CD8-positive, alpha-beta memory T cell (primary cell): ENCODE measurements at regions not wholly inside any gene's neighbourhood (a gene's known extent, or its start where the extent isn't known, plus 50 kb on each side); places are given as distances from the start of the nearest gene placed in this dataset.
A peak's percentile ranks its signal among the peaks of the same experiment; 100 is the strongest.

ENCODE experiments used
- CTCF ChIA-PET: fragments of 350-600 bp; sonication (Branson Sonifier 250); formaldehyde crosslinking; loops from one replicate; lab custom pipeline; 2021; ENCODE audit warnings: antibody characterized with exemption; lab: Charles Lee
- POLR2A ChIA-PET: fragments of 350-600 bp; sonication (Branson Sonifier 250); formaldehyde crosslinking; loops from one replicate; lab custom pipeline; 2021; ENCODE audit warnings: antibody characterized with exemption; lab: Charles Lee
- DNase-seq, 5 donors: peaks; one replicate each; pipeline versions ENCODE4 v3.0.0 to v3.0.0-alpha.2; 2020 to 2022; ENCODE audit warnings: mixed read lengths in 1 of 5
- H3K27ac ChIP-seq: one replicate; pipeline ENCODE4 v1.7.0; 2013; ENCODE audit warnings: low read depth, mild to moderate bottlenecking, low read length, moderate library complexity
- H3K27me3 ChIP-seq: 2 replicates; pipeline ENCODE4 v1.7.0; 2013; ENCODE audit warnings: low read length, mild to moderate bottlenecking; ENCODE audit not compliant: insufficient read depth, poor library complexity, severe bottlenecking
- H3K36me3 ChIP-seq: 2 replicates; pipeline ENCODE4 v1.7.0; 2013; ENCODE audit warnings: mild to moderate bottlenecking, low read length, moderate library complexity; ENCODE audit not compliant: insufficient read depth
- H3K4me1 ChIP-seq: 2 replicates; pipeline ENCODE4 v1.7.0; 2013; ENCODE audit warnings: mild to moderate bottlenecking, low read length, moderate library complexity; ENCODE audit not compliant: insufficient read depth
- H3K4me3 ChIP-seq: 2 replicates; pipeline ENCODE4 v1.7.0; 2013; ENCODE audit warnings: mild to moderate bottlenecking, low read length
- H3K9me3 ChIP-seq: 2 replicates; pipeline ENCODE4 v1.7.0; 2013; ENCODE audit warnings: mild to moderate bottlenecking, low read length
- H3K27ac Mint-ChIP-seq, 8 donors: one replicate each; pipeline ENCODE4 v1.8.0; 2020 to 2021; ENCODE audit warnings: mixed read lengths in 8 of 8, mild to moderate bottlenecking in 6 of 8, inconsistent platforms in 3 of 8, moderate library complexity in 3 of 8
- H3K27me3 Mint-ChIP-seq, 2 donors: one replicate each; pipeline ENCODE4 v1.8.0; 2020 to 2021; ENCODE audit warnings: mixed read lengths in 2 of 2, mild to moderate bottlenecking in 1 of 2, moderate library complexity in 1 of 2
- H3K36me3 Mint-ChIP-seq, 3 donors: one replicate each; pipeline ENCODE4 v1.8.0; 2020 to 2021; ENCODE audit warnings: mixed read lengths in 3 of 3, inconsistent platforms in 1 of 3, mild to moderate bottlenecking in 1 of 3
- H3K4me1 Mint-ChIP-seq, 3 donors: one replicate each; pipeline ENCODE4 v1.8.0; 2020 to 2021; ENCODE audit warnings: mixed read lengths in 3 of 3, inconsistent platforms in 1 of 3, mild to moderate bottlenecking in 1 of 3
- H3K4me3 Mint-ChIP-seq, 7 donors: one replicate each; pipeline ENCODE4 v1.8.0; 2020 to 2021; ENCODE audit warnings: mixed read lengths in 7 of 7, mild to moderate bottlenecking in 6 of 7, moderate library complexity in 4 of 7, inconsistent platforms in 2 of 7
- H3K9me3 Mint-ChIP-seq, 5 donors: one replicate each; pipeline ENCODE4 v1.8.0; 2020 to 2022; ENCODE audit warnings: mixed read lengths in 5 of 5, mild to moderate bottlenecking in 3 of 5, moderate library complexity in 2 of 5, inconsistent platforms in 1 of 5

DNA sequence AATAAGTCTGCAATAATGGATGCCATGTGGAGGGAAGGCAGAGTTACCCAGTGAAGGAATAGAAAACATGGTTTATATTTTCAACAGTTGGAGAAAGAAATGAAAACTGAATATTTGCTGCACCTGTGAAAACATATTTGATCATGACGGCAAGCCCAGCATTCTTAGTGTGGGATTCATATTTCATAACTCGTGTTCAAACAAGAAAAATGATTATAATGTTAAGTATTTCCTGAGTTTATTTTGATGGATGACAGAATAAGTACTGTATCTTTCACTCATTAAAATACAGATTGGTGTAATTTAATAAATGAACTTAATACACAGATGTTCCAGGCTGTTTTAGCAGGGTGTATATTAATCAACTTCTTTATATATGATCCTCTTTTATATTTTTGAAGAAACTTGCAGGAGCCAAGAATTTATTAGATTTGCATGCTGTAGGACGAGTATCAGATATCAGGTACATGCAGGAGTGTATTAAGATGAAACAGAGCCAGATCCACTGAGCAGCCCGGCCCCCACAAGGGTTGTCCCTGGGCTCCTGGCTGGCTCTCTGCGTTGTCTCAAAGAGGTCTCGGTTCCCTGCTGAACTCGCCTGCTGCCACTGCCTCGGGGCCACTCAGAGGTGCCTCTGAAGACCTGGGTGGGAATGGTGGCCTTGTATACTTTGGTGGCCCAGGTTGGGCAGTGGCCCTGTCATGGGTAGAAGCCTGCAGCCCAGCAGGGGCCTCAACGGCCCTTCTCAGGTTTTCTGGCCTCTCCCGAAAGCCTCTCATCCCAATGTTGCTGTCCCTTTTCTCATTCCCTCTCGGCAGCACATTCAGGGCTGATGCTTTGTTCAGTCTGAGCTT lies 95.0 kb upstream of the LDAH start:
- H3K4me1 Mint-ChIP-seq: no peaks in the 10 kb centered on the region

DNA sequence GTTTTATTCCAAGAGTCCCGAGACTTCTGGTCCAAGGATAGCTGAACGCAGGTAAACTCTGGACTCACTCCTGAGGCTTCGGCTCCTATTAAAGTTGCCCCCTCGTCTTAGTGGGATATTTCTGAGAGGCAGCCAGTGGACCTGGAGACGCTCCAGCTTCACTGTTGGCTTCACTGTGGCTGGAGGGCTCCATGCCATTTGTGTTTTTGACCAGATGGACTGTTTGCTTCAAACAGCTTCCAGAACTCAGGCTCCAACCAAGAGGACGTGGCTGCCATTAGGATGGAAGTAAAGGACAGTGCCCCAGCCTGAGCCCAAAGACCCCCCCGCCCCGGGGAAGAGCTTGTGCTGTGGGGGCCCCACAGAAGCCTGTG lies 94.4 kb upstream of the LDAH start:
- Histone ChIP-seq H3K9me3 (no peaks in the 10 kb centered on the region), H3K4me3 (no peak overlapping the region), H3K27ac (no peak overlapping the region), H3K27me3 (peaks cover 4% of the 10 kb centered on the region), H3K4me1 (no peaks in the 10 kb centered on the region), H3K36me3 (no peaks in the 10 kb centered on the region)
- POLR2A ChIA-PET: no interaction called here
- no peak for DNase-seq
- Mint-ChIP-seq H3K36me3 (no peaks in the 10 kb centered on the region), H3K27me3 (peaks cover 16 to 57% of the 10 kb centered on the region in 2 donors), H3K4me1 (no peaks in the 10 kb centered on the region), H3K27ac (peak overlapping the region in 1 of 8 donors; percentile 45), H3K9me3 (no peaks in the 10 kb centered on the region), H3K4me3 (no peak overlapping the region)
- CTCF ChIA-PET: no interaction called here

More for the DNA sequence above, 95.0 kb upstream of the LDAH start:
- no peaks in the 10 kb centered on the region for H3K9me3 ChIP-seq
- H3K36me3 ChIP-seq: no peaks in the 10 kb centered on the region
- no peak overlapping the region for H3K27ac ChIP-seq
- POLR2A ChIA-PET: no interaction called here
- DNase-seq: no peak
- CTCF ChIA-PET: no interaction called here
- Mint-ChIP-seq H3K4me3 (no peak overlapping the region), H3K9me3 (peaks cover 0 to under 1% (median 0%) of the 10 kb centered on the region in 5 donors), H3K36me3 (no peaks in the 10 kb centered on the region), H3K27ac (peak overlapping the region in 1 of 8 donors; percentile 45), H3K27me3 (peaks cover 16 to 56% of the 10 kb centered on the region in 2 donors)
- no peaks in the 10 kb centered on the region for H3K4me1 ChIP-seq
- peaks cover 4% of the 10 kb centered on the region for H3K27me3 ChIP-seq
- no peak overlapping the region for H3K4me3 ChIP-seq

DNA sequence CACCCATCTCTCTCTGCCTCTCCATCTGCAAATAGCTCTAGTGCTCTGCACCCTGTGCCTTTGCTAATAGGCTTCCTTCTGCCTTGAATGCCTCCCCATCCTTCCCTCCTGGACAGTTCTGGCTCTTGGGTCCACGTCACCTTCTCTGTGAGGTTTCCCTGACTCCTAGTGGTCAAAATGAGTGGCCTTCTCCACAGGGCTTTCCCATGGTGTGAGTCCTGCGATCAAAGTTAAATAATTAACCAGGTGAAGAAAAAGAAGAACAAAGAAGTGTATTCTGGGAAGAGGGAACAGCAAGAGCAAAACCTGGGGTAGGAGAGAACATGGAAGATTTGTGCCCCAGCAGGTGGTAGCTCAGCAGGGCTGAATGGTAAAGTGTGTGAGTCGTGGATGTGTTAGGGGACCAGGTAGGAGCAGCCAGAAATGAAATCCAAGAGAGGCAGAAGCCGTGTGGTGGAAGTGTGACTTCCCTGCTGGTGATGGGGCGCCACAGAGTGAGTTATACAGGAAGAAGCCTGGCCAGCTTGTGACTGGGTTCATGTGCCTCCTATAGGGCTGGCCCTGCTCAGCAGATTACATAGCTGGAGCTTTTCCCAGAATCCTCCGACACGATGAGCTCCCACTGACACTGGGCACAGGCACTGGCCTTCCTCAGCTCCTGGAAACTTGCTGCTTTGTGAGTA lies 93.8 kb upstream of the LDAH start:
- H3K9me3 ChIP-seq: no peaks in the 10 kb centered on the region

GRCh38 chr2:20915271-20915670 lies 92.4 kb upstream of the LDAH start:
- Mint-ChIP-seq H3K4me1 (no peaks in the 10 kb centered on the region), H3K27me3 (peaks cover 17 to 65% of the 10 kb centered on the region in 2 donors), H3K27ac (no peak overlapping the region), H3K36me3 (no peaks in the 10 kb centered on the region), H3K4me3 (no peak overlapping the region), H3K9me3 (peaks cover 0 to 5% (median 0%) of the 10 kb centered on the region in 5 donors)
- ChIA-PET CTCF (no interaction called here), POLR2A (no interaction called here)
- Histone ChIP-seq H3K9me3 (no peaks in the 10 kb centered on the region), H3K36me3 (no peaks in the 10 kb centered on the region), H3K27ac (no peak overlapping the region), H3K4me1 (no peaks in the 10 kb centered on the region), H3K27me3 (peaks cover 4% of the 10 kb centered on the region), H3K4me3 (no peak overlapping the region)
- DNase-seq: no peak

More for the DNA sequence above, 93.8 kb upstream of the LDAH start:
- Histone ChIP-seq H3K27ac (no peak overlapping the region), H3K27me3 (peaks cover 4% of the 10 kb centered on the region), H3K4me1 (no peaks in the 10 kb centered on the region), H3K36me3 (no peaks in the 10 kb centered on the region), H3K4me3 (no peak overlapping the region)
- no peak overlapping the region for H3K27ac Mint-ChIP-seq
- no peaks in the 10 kb centered on the region for H3K4me1 Mint-ChIP-seq
- H3K36me3 Mint-ChIP-seq: no peaks in the 10 kb centered on the region
- no peak overlapping the region for H3K4me3 Mint-ChIP-seq
- CTCF ChIA-PET: no interaction called here
- peaks cover 0 to 4% (median 0%) of the 10 kb centered on the region in 5 donors for H3K9me3 Mint-ChIP-seq
- POLR2A ChIA-PET: no interaction called here
- no peak for DNase-seq
- peaks cover 16 to 60% of the 10 kb centered on the region in 2 donors for H3K27me3 Mint-ChIP-seq

DNA sequence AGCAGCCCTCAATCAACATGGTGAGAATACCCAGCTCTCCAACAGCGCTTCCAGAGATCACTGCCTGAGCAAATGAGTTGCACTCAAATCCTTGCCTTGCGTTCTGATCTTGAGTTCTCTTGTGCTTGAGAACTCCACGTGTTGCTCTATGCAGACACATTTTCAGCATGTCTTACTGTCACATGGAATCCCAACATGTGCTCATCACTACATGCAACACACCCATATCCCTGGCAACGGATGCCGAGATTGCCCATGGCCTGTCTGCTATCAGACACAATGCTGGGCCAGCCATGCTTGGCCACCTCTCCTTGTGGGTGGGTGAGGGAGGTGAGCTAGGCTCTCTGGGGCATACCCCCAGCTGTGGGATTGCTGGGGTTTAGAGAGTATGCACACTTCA lies 91.9 kb upstream of the LDAH start:
- no peaks in the 10 kb centered on the region for H3K36me3 ChIP-seq
- no peak overlapping the region for H3K27ac Mint-ChIP-seq
- POLR2A ChIA-PET: no interaction called here
- H3K27me3 ChIP-seq: peaks cover 4% of the 10 kb centered on the region
- no peak overlapping the region for H3K27ac ChIP-seq
- H3K4me3 ChIP-seq: no peak overlapping the region
- H3K9me3 Mint-ChIP-seq: peaks cover 0 to 5% (median 0%) of the 10 kb centered on the region in 5 donors
- H3K27me3 Mint-ChIP-seq: peaks cover 13 to 64% of the 10 kb centered on the region in 2 donors
- no peaks in the 10 kb centered on the region for H3K36me3 Mint-ChIP-seq
- CTCF ChIA-PET: no interaction called here
- H3K9me3 ChIP-seq: no peaks in the 10 kb centered on the region
- H3K4me3 Mint-ChIP-seq: no peak overlapping the region
- no peaks in the 10 kb centered on the region for H3K4me1 Mint-ChIP-seq
- DNase-seq: no peak
- H3K4me1 ChIP-seq: no peaks in the 10 kb centered on the region

DNA sequence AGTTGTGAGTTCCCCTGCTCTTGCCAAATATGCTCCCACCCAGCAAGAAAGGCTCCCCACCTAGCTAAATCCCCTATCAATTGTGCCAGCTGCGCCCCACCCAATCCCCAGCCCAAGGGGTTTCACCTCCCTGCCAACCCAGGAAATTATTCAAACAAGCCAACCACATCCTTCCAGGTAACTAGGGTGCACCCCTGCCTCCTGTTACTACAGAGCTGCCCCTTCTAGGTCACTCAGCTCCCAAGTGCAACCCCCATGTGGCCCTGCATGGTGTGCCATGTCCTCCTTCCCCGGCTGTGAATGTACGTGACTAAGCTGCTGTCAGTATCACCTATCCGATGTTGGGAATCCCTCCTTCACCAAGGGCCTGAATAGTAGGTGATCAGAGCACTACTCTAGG lies 91.2 kb upstream of the LDAH start:
- no peaks in the 10 kb centered on the region for H3K36me3 ChIP-seq
- H3K9me3 ChIP-seq: no peaks in the 10 kb centered on the region
- H3K27me3 ChIP-seq: peaks cover 4% of the 10 kb centered on the region
- no peak for DNase-seq
- no peaks in the 10 kb centered on the region for H3K36me3 Mint-ChIP-seq
- peaks cover 10 to 58% of the 10 kb centered on the region in 2 donors for H3K27me3 Mint-ChIP-seq
- ChIA-PET POLR2A (no interaction called here), CTCF (no interaction called here)
- H3K27ac Mint-ChIP-seq: no peak overlapping the region
- no peaks in the 10 kb centered on the region for H3K4me1 ChIP-seq
- no peak overlapping the region for H3K27ac ChIP-seq
- peaks cover 0 to 5% (median 0%) of the 10 kb centered on the region in 5 donors for H3K9me3 Mint-ChIP-seq
- no peaks in the 10 kb centered on the region for H3K4me1 Mint-ChIP-seq
- H3K4me3 Mint-ChIP-seq: peak overlapping the region in 1 of 7 donors; percentile 42
- no peak overlapping the region for H3K4me3 ChIP-seq

GRCh38 chr2:20913491-20913890 lies 90.6 kb upstream of the LDAH start:
- Mint-ChIP-seq H3K27ac (no peak overlapping the region), H3K9me3 (peaks cover 0 to 5% (median 0%) of the 10 kb centered on the region in 5 donors), H3K27me3 (peaks cover 10 to 61% of the 10 kb centered on the region in 2 donors), H3K36me3 (no peaks in the 10 kb centered on the region), H3K4me3 (no peak overlapping the region), H3K4me1 (no peaks in the 10 kb centered on the region)
- Histone ChIP-seq H3K27me3 (peaks cover under 1% of the 10 kb centered on the region), H3K9me3 (no peaks in the 10 kb centered on the region), H3K4me1 (no peaks in the 10 kb centered on the region), H3K27ac (no peak overlapping the region), H3K36me3 (no peaks in the 10 kb centered on the region), H3K4me3 (no peak overlapping the region)
- DNase-seq: no peak
- POLR2A ChIA-PET: no interaction called here
- CTCF ChIA-PET: no interaction called here

GRCh38 chr2:20900052-20900636 lies 77.2 kb upstream of the LDAH start:
- Mint-ChIP-seq H3K36me3 (no peaks in the 10 kb centered on the region), H3K9me3 (peaks cover 0 to 2% (median 0%) of the 10 kb centered on the region in 5 donors), H3K4me1 (no peaks in the 10 kb centered on the region), H3K4me3 (no peak overlapping the region), H3K27ac (no peak overlapping the region), H3K27me3 (peaks cover 7 to 44% of the 10 kb centered on the region in 2 donors)
- Histone ChIP-seq H3K36me3 (no peaks in the 10 kb centered on the region), H3K4me1 (no peaks in the 10 kb centered on the region), H3K4me3 (no peak overlapping the region), H3K27me3 (no peaks in the 10 kb centered on the region), H3K9me3 (no peaks in the 10 kb centered on the region), H3K27ac (no peak overlapping the region)
- ChIA-PET CTCF (no interaction called here), POLR2A (no interaction called here)
- DNase-seq: no peak
